ENCODE measurements at regions not wholly inside any gene's neighbourhood (a gene's known extent, or its start where the extent isn't known, plus 50 kb on each side); places are given as distances from the start of the nearest gene placed in this dataset.
"Not testable (repeated sequence)": the region's sequence is repeated elsewhere in the genome, so short reads cannot be mapped to it uniquely, and the experiment has no call there.

GRCh38 chr4:13763707-13764106, 136.2 kb upstream of the BOD1L1 start:
- no peak for DNase-seq

DNA sequence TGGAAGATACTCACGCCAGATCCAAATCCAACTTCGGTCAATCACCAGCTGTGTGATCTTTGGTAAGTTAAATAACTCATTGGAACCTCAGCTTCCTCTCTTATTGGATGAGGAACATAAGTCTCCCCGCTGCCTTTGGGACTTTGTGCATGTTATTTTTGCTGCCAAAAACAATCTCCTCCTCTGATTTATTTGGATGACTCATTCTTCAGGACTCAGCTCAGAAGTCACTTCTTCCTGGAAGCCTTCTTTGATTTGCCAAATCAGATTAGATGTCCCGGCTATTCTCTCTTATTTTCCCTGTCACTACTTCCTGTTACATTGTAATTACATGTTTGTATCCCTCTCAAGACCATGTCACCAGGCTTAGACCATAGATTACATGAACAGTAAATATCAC, 138.0 kb upstream of the BOD1L1 start:
- DNase-seq = no peak

DNA sequence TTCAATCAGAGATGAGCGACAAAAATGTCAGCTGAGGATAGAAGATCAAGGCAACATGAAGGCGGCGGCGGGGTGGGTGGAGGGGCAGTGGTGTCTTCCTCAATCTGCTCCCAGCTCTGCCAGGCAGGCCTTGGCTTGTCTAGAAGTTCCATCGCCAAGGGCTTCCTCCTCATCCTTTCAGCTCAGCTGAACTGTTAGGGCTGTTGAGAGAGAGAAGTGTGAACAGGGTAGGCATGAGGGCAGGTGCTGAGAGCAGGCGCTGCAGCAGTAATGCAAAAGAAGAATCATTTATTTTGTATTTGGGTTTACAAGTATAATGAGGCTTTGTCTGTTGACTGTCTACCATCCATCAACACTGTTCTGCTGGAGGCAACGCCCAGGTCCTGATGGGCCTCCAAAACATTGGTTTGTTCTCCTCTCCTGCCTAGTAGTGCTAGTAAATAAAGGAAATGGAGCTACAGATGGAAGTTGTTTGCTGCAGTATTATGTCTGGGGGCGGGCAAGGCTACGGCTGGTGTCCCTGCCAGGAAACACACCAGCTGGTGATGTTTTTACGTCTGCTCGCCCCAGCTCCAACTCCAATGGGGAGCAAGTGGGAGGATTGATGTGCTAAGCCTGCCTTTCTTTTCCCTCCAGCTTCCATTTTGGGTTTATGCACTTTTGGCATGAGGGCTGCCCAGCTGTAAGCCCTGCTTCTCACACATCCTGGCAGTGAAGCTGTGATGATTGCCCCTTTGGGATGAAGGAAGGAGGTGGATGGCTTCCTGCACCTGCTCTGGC, 139.4 kb upstream of the BOD1L1 start:
- DNase-seq = no peak

DNA sequence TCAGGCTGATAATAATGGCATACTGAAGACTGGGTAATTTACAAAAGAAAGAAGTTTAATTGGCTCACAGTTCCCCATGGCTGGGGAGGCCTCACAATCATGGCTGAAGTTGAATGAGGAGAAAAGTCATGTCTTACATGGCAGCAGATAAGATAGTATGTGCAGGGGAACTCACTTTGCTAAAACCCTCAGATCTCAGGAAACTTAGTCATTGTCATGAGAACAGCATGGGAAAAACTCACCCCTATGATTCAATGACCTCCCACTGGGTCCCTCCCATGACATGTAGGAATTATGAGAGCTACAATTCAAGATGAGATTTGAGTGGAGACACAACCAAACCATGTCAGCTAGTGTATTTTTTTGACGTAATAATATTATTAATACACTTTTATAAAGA, 149.8 kb upstream of the BOD1L1 start:
- DNase-seq = no peak

- no peak for DNase-seq
Observed at GRCh38 chr4:13778367-13778766, 150.8 kb upstream of the BOD1L1 start.

GRCh38 chr4:13782231-13782630, 154.7 kb upstream of the BOD1L1 start:
- no peak for DNase-seq

DNA sequence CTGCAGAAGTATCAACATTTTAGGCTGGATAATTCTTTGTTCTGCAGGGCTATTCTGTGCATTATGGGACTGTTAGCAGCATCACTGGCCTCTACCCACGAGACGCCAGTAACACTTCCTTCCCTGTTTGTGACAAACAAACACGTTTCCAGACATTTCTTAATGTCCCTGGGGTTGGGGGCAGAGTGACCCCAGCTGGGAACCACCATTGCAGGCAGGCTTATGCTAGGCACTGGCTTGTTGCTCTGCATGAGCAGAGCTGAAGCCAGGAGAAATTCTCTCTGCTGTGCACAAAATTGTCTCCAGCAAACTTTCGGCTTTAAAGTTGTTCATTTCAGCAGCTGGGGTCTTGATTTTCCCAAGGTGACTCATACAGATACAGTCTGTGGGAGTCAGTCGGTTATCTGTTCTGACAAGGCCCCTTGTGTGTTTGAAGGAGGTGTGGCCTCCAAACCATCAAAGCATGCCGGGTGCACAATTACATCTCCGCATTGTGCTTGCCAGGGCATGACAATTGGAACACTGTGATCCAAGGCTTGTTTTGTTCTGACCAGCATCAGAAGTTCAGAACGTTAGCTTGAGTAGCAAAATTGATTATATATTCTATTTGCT, 156.4 kb upstream of the BOD1L1 start:
- no peak for DNase-seq

DNA sequence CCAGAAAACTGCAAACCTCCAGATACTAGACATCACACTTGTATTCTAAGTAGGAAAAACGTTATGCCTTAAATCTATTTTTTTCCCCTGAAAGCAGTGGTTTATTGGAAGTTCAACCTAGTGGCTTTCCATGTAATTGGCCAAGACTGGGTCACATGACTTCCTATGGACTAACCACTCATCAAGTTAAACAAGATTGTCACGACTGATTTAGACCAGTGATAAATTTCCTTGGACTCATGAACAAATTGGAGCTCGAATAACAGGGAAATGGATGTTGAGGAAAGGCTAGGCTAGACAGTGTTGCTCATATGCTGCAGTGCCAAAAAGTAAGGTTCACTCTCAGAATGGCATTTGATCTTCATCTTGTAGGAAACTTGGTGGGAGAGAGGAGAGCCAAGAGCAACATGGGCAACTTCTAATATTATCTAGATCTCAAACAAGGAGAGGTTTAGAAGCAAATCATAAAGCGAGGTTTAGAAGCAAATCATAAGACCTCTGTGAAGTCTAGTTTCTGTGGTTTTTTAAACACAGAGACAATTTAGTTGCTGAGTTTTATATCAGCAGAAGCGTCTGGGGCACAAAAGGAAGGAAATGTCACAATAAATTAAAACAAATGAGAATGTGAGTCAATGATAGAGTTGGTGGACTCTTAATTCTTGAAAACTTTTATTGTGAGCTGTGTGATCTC, 165.6 kb upstream of the BOD1L1 start:
- no peak for DNase-seq

DNA sequence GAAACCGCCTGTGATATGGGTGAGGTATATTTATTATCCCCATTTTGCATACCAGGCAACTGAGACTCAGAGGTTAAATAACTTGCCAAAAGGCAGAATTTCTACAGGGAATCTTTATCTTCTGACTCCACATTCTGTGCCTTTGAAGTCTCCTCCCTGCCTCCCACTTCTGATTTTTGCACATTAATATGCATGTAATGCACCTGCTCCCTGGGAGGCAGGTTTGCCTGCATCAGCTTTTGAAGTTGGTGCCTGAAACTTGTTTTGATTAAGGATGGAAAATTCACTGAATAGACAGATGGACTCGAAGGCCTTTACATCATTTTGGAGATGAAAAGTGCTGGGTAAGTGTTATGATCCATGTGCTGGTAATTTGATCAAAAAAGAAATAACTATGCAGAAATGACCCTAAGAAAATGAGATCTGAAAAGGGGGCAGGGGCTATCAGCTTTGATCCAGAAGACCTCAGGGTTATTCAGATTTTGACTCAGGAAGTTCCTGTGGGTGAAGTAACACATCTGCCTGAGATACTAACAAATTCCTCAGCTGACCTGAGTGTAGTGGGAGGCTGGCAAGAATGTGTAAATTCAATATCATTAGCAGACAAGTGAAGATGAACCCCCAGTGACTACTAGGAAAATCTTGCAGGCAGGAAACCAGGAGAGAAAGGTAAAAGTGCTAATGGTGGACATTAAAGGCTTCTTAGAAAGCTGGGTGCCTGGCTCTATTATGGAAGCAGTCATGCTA, 167.5 kb upstream of the BOD1L1 start:
- DNase-seq = no peak

DNA sequence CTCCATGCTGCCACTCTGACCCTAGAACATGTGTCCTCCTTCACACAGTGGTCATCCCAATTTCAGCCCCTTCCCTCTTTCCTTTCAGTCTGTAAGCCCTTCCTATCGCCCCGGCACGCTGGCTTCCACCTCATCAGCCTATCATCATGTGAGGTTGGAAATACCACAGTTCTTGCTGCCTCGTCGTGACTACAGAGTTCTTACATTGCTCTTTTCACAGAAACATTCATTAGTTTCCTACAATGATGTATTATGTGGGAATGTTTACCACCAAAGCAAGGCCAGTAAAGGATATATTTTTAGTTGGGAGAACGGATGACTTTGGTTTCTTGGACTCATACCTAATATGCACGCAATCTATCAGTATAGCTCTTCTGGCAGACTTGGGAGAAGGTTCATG, 169.5 kb upstream of the BOD1L1 start:
- no peak for DNase-seq

GRCh38 chr4:13815231-13815630, 187.7 kb upstream of the BOD1L1 start:
- DNase-seq = no peak

DNA sequence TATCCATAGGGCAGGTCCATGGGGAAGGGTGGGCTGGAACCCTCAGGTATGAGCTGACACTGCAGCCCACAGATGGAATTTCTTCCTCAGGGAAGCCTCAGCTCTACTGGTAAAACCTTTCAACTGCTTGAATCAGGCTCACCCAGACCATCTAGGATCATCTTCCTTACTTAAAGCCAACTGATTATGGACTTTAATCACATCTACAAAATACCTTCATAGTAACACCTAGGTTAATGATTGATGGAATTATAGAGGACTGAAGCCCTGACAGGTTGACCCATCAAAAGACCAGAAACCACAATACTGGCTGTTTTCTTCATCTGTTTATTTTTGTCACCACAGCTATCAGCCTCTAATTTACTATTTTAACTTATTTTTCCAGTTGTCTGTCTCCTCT, 188.9 kb upstream of the BOD1L1 start:
- no peak for DNase-seq

DNA sequence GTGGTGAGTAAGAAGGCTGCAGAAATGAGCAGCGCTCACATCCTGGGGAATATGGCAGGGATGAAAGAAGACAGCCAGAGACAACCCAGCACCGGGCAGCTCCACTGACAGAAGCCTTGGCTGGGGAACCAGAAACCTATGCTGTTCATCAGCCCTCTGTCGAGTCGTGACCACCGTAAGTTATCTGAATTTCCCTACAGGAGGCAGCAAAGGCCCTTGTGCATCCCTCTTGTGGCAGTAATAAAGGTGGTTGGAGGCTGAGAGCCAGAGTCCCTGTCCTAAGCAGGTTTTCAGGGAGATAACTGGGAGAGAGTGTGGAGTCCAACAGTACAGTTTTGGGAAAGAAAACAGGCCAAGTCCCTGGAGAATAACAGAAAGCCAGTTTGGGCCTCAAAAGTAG, 194.0 kb upstream of the BOD1L1 start:
- no peak for DNase-seq

DNA sequence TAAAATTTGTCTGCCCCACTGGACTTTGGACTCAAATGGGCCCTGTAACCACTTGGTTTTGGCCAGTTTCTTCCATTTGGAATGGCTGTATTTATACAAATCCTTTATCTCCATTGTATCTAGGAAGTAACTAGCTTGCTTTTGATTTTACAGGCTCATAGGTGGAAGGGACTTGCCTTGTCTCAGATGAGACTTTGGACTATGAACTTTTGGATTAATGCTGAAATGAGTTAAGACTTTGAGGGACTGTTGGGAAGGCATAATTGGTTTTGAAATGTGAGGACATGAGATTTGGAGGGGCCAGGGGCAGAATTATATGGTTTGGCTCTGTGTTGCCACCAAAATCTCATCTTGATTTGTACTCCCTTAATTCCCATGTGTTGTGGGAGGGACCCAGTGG, 198.3 kb upstream of the BOD1L1 start:
- DNase-seq = not testable (repeated sequence)

GRCh38 chr4:13829457-13829856, 201.9 kb upstream of the BOD1L1 start:
- no peak for DNase-seq

- no peak for DNase-seq
Observed at GRCh38 chr4:13830449-13830848, 202.9 kb upstream of the BOD1L1 start.

GRCh38 chr4:13833171-13833804, 205.8 kb upstream of the BOD1L1 start:
- no peak for DNase-seq

GRCh38 chr4:13836946-13837912, 209.7 kb upstream of the BOD1L1 start:
- DNase-seq = no peak

GRCh38 chr4:13840502-13841190, 213.1 kb upstream of the BOD1L1 start:
- no peak for DNase-seq

- no peak for DNase-seq
Observed at GRCh38 chr4:13844740-13845139, 217.2 kb upstream of the BOD1L1 start.

DNA sequence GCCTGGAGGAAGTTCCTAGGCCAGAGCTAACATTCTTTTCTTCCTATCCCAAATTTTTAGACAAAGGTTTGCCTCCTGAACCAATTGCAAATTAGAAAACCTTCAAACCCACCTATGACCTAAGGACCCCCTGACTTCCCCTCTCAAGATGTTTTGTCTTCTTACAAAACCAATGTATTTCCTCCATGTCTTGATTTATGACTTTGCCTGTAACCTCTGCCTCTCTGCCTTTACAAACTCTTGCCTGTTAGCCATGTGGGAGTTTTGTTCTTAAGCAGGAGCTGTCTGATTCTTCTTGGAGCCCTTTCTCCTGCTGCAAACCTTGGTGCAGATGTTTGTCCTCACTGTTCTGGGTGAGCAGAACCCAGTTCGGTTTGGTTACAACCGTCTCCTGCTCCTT, 222.3 kb upstream of the BOD1L1 start:
- no peak for DNase-seq
